ENCODE measurements at regions not wholly inside any gene's neighbourhood (a gene's known extent, or its start where the extent isn't known, plus 50 kb on each side); places are given as distances from the start of the nearest gene placed in this dataset.

GRCh38 chr18:53753601-53754000, 470.9 kb downstream of the MBD2 start:
- no peak for DNase-seq (ENCODE audit: low spot score)

- no peak for DNase-seq (ENCODE audit: low spot score)
These were observed 471.6 kb downstream of the MBD2 start for GRCh38 chr18:53752781-53753367.

- DNase-seq (ENCODE audit: low spot score) = no peak
These were observed 474.7 kb downstream of the MBD2 start for GRCh38 chr18:53749766-53750165.

GRCh38 chr18:53747663-53748160, 476.8 kb downstream of the MBD2 start:
- no peak for DNase-seq (ENCODE audit: low spot score)

- DNase-seq (ENCODE audit: low spot score) = no peak
These were observed 477.3 kb downstream of the MBD2 start for GRCh38 chr18:53747210-53747609.

GRCh38 chr18:53745986-53746385, 478.5 kb downstream of the MBD2 start:
- DNase-seq (ENCODE audit: low spot score) = no peak

- DNase-seq (ENCODE audit: low spot score) = peak; percentile 39
These were observed 479.1 kb downstream of the MBD2 start for GRCh38 chr18:53745224-53745967.

- DNase-seq (ENCODE audit: low spot score) = no peak
These were observed 484.8 kb downstream of the MBD2 start for GRCh38 chr18:53739700-53740099.

GRCh38 chr18:53735526-53735925, 488.9 kb downstream of the MBD2 start:
- no peak for DNase-seq (ENCODE audit: low spot score)

- no peak for DNase-seq (ENCODE audit: low spot score)
These were observed 509.1 kb downstream of the MBD2 start for GRCh38 chr18:53715243-53715853.

- no peak for DNase-seq (ENCODE audit: low spot score)
These were observed 514.4 kb downstream of the MBD2 start for GRCh38 chr18:53710080-53710479.

- no peak for DNase-seq (ENCODE audit: low spot score)
These were observed 522.0 kb downstream of the MBD2 start for GRCh38 chr18:53702480-53702879.

GRCh38 chr18:53701697-53702096, 522.8 kb downstream of the MBD2 start:
- no peak for DNase-seq (ENCODE audit: low spot score)

- DNase-seq (ENCODE audit: low spot score) = no peak
These were observed 525.6 kb downstream of the MBD2 start for GRCh38 chr18:53698907-53699306.

GRCh38 chr18:53689886-53690285, 534.6 kb downstream of the MBD2 start:
- no peak for DNase-seq (ENCODE audit: low spot score)

GRCh38 chr18:53686965-53687364, 537.5 kb downstream of the MBD2 start:
- no peak for DNase-seq (ENCODE audit: low spot score)

GRCh38 chr18:53682796-53683195, 541.7 kb downstream of the MBD2 start:
- DNase-seq (ENCODE audit: low spot score) = no peak

GRCh38 chr18:53677480-53677879, 547.0 kb downstream of the MBD2 start:
- DNase-seq (ENCODE audit: low spot score) = no peak

- DNase-seq (ENCODE audit: low spot score) = no peak
These were observed 558.8 kb downstream of the MBD2 start for GRCh38 chr18:53665701-53666100.

GRCh38 chr18:53664575-53664974, 559.9 kb downstream of the MBD2 start:
- no peak for DNase-seq (ENCODE audit: low spot score)

GRCh38 chr18:53660306-53660705, 564.2 kb downstream of the MBD2 start:
- DNase-seq (ENCODE audit: low spot score) = no peak

- DNase-seq (ENCODE audit: low spot score) = no peak
These were observed 567.2 kb downstream of the MBD2 start for GRCh38 chr18:53657257-53657656.

GRCh38 chr18:53649621-53650020, 574.8 kb downstream of the MBD2 start:
- DNase-seq (ENCODE audit: low spot score) = no peak

Measured in LoVo (cell line).